Activated T-cell treated with anti-CD3 and anti-CD28 coated beads for 24 hours (primary cell): ENCODE measurements at regions not wholly inside any gene's neighbourhood (a gene's known extent, or its start where the extent isn't known, plus 50 kb on each side); places are given as distances from the start of the nearest gene placed in this dataset.
"Not testable (repeated sequence)": the region's sequence is repeated elsewhere in the genome, so short reads cannot be mapped to it uniquely, and the experiment has no call there.

Source experiments
- DNase-seq: peaks from one replicate; pipeline ENCODE4 v3.0.0-alpha.2; 2020; ENCODE audit warnings: low read depth

DNA sequence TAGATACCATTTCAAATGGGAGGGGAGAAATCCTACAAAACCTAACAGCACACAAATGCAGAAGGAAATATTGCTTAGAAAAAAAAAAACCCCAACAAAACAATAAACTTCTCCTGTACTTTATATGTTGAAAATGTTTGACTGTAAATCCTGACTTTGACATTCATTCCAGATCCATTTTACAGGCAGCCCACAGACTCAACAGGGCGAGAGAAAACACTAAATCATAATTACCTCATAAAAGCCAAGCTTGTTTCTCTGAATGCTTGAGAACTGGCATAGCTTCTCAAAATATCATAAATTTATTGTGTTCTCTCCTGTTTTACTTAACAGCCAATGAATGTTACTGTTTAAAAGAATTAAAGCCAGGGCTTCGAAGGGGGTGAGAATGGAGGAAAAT, 273.2 kb downstream of the CD83 start:
- DNase-seq: no peak

- no peak for DNase-seq
Measured at GRCh38 chr6:14393910-14394309, 276.3 kb downstream of the CD83 start.

DNA sequence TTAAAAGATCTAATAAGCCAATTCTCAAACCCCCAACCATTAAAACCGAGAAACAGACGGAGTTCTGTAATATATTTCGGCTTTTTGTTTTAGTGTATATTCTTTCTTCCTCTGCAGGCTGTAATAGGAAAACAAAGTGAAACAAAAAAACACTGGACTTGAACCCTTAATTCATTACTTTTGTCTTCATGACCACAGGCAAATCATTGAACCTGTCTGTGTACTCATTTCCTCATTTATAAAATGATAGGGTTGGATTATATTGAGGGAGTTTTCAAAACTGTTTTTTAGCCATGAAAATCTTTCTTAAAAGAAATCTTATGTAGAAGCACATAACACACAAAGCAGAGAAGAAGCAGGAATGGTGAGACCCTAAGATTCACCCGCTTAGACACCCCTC, 278.8 kb downstream of the CD83 start:
- DNase-seq: no peak

GRCh38 chr6:14396826-14397517, 279.4 kb downstream of the CD83 start:
- no peak for DNase-seq

DNA sequence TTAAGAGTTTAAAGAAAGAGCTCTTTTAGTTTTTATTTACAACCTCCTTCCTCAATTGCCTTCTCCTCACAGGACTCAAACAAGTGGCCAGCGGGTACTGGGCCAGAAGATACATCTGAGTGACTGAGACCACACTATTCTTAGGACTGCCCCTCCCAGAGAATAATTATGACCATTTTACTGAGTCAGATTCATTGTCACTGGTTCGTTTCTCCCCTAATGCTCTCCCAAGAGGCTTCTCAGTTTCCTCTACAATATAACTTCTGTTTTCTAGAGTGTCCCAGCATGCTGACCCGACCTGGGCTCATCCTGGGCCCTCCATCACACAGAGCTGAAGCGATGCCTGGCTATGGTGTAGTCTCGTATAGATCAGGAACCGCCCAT, 279.9 kb downstream of the CD83 start:
- no peak for DNase-seq

GRCh38 chr6:14398953-14399352, 281.4 kb downstream of the CD83 start:
- DNase-seq: no peak

DNA sequence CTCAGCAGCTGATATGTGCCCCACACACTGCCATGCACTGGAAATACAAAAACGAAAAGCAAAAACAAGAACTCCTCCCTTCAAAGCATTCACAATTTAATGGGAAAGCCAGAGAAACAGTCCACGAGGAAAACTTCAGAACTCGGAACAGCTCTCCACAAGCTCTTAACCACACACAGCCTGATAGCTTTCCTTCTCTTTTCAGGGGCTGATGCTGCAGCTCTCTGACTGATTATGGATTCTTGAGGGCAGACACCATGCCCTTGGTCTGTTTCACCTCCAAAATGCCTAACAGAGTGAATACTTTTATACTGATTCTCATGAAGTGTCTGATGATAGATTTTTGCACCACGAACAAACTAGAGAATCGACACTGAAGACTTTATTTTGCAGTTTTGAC, 282.1 kb downstream of the CD83 start:
- DNase-seq: no peak

DNA sequence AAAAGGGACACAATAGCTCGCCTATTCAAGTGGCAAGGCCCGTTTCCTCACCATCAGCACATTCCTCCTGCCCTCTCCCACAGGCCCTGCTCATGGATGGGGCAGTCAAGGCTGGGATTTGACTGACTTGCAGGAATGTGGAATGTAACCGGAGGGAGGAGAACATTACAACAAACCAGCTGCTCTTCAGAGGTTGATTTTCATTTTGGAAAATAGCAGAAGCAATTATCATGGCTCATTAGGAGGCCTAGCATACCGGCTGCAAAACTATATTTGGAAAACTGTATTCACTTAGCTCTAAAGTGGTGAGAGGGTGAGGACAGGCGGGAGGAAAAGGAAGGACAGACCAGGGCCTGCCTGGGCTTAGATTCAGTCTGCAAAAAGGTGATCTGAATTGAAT, 283.7 kb downstream of the CD83 start:
- no peak for DNase-seq

GRCh38 chr6:14406614-14407331, 289.2 kb downstream of the CD83 start:
- no peak for DNase-seq

DNA sequence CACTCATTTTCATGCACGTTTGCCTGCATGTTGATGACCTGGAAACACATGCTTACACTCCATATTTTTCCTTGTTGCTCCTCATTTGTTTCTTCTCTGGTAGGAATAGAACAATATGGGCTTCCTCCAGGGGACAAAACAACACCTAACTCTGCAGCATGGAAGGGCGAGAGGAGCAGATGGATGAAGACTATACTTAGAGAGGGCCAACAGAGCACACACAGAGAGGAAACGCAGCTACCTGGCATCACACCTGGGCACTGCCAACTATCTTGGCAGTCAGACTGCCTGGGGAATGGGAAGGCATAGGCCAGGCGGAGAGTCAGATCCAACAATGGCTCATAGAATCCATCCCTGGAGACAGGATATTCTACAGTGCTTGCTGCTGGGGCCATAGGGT, 290.9 kb downstream of the CD83 start:
- no peak for DNase-seq

GRCh38 chr6:14412026-14412425, 294.5 kb downstream of the CD83 start:
- DNase-seq: no peak

DNA sequence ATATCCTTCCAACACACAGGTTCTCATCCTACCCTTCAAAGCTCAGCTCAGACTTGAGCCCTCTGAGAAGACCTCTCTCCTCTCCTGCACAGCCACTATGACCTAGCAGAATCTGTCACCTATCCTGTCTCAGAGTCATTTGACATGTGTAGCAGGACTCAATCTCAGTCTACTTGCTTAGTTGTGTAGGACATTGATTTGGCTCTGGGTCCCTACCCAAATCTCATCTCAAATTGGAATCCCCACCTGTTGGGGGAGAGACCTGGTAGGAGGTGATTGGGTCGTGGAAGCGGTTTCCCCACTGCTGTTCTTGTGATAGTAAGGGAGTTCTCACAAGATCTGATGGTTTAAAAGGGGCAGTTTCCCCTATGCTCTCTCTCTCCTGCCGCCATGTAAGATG, 297.9 kb downstream of the CD83 start:
- no peak for DNase-seq

GRCh38 chr6:14417377-14417776, 299.8 kb downstream of the CD83 start:
- no peak for DNase-seq

- not testable (repeated sequence) for DNase-seq
Measured at GRCh38 chr6:14419224-14419623, 301.7 kb downstream of the CD83 start.

GRCh38 chr6:14422061-14422460, 304.5 kb downstream of the CD83 start:
- no peak for DNase-seq

- DNase-seq: no peak
Measured at GRCh38 chr6:14422917-14423316, 305.3 kb downstream of the CD83 start.

- DNase-seq: no peak
Measured at GRCh38 chr6:14423330-14423729, 305.8 kb downstream of the CD83 start.

GRCh38 chr6:14423955-14424354, 306.4 kb downstream of the CD83 start:
- no peak for DNase-seq

DNA sequence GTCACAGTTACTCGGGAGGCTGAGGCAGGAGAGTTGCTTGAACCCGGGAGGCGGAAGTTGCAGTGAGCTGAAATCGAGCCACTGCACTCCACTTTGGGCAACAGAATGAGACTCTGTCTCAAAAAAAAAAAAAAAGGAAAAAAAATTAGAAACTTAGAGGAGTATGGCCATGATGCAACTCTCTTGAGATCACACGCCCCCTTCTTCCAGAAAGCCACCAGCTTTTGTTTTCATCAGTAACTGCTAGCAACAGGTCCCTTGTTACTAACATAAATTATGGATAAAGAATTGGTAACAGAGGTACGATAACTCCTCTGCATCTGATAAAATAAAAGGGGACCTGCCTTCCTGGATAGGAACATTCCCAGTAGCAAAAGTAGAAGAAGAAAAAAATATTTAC, 308.2 kb downstream of the CD83 start:
- DNase-seq: no peak

DNA sequence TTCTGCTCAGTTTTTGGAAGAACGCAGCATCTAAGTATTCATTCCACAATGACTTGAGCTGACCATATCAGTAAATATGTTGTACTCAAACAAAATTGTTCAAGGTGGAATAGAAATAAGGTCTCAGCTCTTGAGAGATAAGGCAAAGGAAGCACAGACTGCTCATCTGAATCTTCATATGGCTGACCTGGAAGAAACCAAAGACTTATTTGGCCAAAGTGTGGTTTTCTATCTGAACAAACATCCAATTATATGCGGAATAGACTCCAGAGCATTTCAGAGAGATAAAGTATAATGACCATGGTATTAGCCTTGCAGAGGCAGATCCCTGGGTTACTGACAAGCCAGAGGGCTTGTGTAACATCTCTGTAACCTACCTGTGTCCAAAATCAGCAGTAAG, 308.7 kb downstream of the CD83 start:
- DNase-seq: no peak

- DNase-seq: no peak
Measured at GRCh38 chr6:14428269-14428668, 310.7 kb downstream of the CD83 start.

DNA sequence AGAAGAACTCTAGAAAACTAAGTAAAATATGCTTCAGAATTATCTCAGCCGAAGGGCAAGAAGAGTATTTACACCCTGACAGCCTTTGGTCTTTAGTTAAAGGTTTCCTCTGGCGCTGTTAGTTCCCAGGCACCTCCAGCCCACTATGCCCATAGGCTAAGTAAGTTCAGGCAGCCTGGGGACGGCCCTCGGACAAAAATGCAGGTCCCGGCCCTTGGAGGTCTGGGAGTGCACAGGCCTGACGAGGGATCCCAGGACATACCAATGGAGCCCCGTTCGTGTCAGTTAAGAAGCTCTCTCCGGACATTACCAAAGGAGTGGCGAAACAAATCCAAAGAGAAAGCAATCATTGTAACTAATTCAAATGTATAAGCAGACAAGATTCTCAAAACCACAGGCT, 311.8 kb downstream of the CD83 start:
- DNase-seq: no peak

GRCh38 chr6:14430218-14430617, 312.6 kb downstream of the CD83 start:
- DNase-seq: no peak
